HG02623 (cell line): ENCODE measurements at regions not wholly inside any gene's neighbourhood (a gene's known extent, or its start where the extent isn't known, plus 50 kb on each side); places are given as distances from the start of the nearest gene placed in this dataset.
"Not testable (repeated sequence)": the region's sequence is repeated elsewhere in the genome, so short reads cannot be mapped to it uniquely, and the experiment has no call there.

ENCODE experiments used
- ATAC-seq: cut with Tn5 transposase; IDR thresholded peaks from one replicate; pipeline ENCODE4 v1.9.1; 2021; ENCODE audit warnings: moderate library complexity; ENCODE audit not compliant: unreplicated experiment

- ATAC-seq: no peak
Measured at GRCh38 chr6:137654365-137654981, 160.3 kb upstream of the OLIG3 start.

GRCh38 chr6:137655291-137655690, 161.1 kb upstream of the OLIG3 start:
- ATAC-seq: no peak

DNA sequence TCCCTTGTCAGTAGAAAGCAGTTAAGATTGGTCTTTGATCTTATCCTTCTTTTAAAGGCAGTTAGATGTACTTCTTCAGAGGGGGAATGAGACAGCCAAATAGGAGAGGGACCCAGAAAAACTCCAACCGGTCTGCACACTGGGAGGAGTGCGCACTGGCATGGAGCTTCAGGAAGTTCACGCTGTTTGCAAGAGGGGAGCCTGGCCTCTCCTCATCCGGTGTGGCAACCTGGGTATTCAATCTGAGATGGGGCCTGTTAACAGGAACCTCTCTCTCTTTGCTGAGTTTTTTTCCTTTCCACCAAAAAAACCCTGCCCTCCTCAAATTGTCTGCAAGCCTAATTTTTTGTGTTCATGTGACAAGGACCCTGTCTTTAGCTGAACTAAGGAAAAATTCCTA, 162.5 kb upstream of the OLIG3 start:
- no peak for ATAC-seq

GRCh38 chr6:137657351-137657911, 163.2 kb upstream of the OLIG3 start:
- ATAC-seq: no peak

GRCh38 chr6:137658287-137658686, 164.1 kb upstream of the OLIG3 start:
- ATAC-seq: no peak

- ATAC-seq: no peak
Measured at GRCh38 chr6:137659871-137660270, 165.7 kb upstream of the OLIG3 start.

- ATAC-seq: no peak
Measured at GRCh38 chr6:137660296-137660731, 166.1 kb upstream of the OLIG3 start.

DNA sequence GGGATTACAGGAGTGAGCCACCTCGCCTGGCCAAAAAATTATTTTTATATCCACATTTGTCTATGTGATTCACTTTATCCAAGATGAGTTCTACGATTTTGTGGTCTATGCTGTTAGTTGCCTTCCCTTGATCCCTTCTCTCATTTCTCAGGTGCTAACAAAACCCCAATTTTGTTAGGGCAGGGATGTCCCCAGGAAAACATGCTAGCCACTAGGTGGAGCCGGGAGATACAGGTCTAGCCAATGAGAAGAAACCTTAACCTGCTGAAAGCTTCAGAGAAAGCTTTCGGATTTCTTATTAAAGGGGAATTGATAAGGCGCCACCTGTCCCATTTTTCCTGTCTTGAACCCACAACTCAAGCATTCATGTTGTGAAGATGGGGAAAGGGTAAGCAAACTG, 167.4 kb upstream of the OLIG3 start:
- no peak for ATAC-seq

DNA sequence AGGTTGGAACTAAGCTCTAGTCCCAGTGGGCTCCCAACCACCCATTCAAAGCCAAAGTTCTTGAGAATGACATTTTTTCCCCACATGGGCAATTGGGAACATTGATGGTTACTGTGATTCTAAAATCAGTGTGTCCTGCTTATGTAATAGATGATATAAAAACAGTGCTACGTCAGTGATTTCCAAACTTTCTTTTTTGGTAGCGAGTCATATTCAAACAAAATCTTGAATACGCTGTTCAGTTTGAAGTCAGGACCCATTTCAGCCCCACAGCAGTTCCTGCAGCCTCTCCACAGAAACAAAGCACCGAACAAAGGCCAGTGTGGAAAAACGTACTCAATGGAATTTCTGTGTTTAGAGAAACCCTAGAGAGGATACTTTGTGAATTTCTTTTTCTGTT, 170.0 kb upstream of the OLIG3 start:
- no peak for ATAC-seq

GRCh38 chr6:137665342-137665934, 171.2 kb upstream of the OLIG3 start:
- ATAC-seq: no peak

DNA sequence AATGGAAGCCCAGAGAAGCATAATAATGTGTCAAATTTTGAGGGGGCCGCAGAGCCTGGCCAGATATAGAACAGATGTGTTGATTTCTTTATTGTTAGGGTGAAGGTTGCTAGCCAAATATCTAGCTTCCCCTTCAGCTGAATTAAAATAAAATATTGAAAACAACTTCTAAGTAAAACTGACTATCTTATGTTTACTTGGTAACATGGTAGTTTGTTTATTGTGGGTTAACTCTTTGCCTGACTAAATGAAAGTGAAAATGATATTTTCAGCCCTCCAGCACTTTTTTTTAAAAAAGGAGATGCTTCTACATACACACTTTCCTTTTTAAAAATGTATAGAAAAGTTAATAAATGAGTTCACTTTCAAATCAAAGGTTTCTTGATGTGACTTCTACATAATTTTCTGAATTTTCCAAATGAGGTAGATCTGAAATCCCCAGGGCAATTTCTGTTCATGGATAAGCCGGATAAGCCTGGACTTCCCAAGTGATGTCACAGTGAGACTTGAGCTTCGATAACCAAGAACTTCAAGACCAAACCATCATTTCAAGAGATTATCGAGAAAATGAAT, 172.1 kb upstream of the OLIG3 start:
- no peak for ATAC-seq

DNA sequence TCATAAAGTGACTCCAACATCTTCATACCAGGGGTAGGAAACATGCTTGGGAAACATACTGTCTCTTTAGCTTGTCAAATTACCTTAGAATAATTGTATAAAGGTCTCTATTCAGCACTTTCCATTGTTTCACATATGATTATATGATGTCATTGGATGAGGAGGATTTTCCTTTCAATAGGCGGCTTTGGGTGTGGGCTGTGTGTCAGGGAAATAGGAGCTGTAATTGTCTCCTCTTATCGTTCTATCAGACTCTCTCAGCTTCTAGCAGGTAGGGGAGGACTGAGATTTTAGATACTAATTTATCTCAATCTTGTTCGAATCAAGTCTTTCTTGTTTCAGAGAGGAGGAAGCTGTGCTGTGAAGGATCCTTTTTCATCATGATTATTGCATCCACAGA, 179.4 kb upstream of the OLIG3 start:
- ATAC-seq: no peak

- ATAC-seq: no peak
Measured at GRCh38 chr6:137676888-137677287, 182.7 kb upstream of the OLIG3 start.

DNA sequence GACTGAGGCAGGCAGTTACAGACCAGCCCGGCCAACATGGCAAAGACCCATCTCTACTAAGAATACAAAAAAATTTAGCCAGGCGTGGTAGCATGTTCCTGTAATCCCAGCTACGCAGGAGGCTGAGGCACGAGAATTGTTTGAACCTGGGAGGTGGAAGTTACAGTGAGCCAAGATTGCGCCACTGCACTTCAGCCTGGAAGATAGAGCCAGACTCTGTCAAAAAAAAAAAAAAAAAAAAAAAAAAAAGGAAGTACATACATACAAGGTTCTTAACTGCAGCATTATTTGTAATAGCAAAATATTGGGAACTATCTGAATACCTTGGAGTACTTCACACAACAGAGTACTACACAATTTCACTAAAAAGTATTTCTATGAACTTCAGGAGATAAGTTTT, 183.5 kb upstream of the OLIG3 start:
- ATAC-seq: no peak

- no peak for ATAC-seq
Measured at GRCh38 chr6:137678451-137678850, 184.3 kb upstream of the OLIG3 start.

DNA sequence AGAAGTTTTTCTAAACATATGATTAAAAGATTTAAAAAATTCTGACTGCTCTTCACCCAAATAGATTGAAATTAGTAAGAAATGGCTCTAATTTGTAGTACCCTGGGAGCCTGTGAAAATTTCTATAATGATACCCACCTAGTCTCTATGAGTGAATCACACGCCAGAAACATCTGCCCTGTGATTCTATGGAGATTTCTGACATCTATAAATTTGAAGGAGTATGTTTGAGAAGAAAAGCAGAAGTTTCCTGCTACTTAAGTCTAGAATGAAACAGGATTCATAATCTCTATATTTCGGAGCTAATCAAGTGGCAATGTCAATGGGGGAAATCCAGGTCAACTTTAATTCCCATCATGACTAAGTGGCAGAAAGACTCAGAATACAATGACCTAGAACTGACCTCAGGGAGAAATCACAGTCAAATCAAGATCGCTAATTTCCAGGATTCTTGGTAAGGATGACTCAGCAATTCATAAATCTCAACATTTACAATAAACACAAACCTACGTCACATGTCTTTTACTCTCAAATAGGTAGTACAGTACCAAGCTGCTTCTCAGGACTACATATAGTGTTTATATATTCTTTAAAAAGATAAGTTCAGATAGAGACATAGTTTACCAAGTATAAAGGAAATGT, 186.2 kb upstream of the TNFAIP3 start:
- no peak for ATAC-seq

DNA sequence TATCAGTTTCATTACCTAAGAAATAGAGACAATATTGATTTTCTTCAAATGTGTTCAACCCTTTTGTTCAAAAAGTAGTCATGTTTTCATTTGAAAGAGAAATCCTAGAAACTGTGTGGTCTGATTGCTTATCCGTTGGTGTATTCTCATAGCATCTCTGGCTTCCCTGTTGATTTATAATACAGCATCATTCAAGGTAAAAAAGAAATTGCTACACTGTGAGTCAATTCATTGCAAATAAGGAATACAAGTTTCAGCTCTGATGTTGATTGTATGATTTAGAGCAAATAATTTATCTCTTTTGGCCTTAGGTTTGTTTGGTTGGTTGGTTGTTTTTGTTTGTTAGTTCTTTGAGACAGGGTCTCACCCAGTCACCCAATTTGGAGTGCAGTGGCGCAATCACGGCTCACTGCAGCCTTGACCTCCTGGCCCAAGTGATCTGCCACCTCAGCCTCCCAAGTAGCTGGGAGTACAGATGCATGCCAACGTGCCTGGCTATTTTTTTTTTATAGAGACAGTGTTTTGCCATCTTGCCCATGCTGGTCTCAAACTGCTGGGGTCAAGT, 185.5 kb upstream of the TNFAIP3 start:
- ATAC-seq: no peak

DNA sequence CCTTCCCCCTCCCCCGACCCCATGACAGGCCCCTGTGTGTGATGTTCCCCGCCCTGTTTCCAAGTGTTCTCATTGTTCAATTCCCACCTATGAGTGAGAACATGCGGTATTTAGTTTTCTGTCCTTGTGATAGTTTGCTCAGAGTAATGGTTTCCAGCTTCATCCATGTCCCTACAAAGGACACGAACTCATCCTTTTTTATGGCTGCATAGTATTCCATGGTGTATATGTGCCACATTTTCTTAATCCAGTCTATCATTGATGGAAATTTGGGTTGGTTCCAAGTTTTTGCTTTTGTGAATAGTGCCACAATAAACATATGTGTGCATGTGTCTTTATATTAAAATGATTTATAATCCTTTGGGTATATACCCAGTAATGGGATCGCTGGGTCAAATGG, 184.4 kb upstream of the TNFAIP3 start:
- not testable (repeated sequence) for ATAC-seq

DNA sequence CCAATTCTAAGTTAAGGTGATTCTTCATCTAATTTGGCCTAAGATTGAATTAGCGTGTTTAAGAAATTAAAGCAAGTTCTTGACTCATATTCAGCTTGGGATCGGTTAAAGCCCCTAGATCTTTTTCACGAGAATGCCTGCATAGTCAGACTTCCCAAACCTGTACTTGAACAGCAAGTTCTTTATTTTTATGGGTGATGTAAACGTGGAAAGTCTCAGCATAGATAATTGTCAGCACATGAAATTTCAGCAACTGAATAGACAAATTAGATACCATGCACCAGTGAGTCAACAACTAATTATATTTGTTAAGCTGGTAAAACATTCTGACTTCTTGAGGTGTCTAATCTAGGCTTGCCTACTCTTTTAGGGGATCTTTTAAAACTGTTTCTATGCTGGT, 183.1 kb upstream of the TNFAIP3 start:
- ATAC-seq: no peak

DNA sequence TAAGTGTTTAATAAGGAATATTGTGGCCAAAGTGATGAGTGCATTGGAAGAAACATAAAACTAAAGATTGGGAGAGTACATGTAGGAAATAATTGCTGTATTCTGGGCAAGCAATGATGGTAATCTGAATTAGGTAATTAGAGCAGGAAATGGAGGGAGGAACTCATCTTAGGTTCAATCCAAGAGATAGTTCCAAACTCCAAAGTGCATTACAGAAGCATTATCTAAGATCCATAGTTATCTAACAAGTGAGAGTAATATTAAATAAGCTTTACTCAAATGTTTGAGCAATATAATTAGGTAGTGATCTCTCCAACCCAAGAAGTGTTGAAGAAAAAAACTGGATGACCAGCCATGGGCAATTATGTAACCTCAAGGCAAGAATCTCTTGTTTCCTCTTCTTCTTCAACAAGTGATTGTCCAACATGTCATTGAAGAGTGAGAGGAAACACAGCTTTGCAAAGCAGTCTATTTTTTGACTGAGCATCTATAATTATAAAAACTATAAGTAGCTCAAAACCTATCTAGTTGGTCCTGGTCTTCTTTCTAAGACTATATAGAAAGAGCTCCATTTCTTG, 181.2 kb upstream of the TNFAIP3 start:
- no peak for ATAC-seq

DNA sequence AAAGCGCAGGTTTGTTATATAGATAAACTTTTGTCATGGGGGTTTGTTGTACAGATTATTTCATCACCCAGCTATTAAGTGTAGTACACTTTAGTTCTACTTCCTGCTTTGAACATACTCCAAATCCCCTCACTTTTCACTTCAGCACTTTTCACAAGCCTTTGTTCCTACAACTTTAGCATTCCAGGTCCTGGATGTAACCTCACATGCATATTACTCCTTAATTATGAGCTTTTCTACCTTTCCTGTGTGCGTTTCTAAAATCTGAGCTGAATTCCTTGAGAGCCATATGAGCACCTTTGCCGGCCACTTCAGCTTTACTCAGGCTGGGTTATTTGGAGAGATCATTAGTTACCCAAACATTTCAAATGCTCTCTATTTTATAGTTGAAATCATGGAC, 179.2 kb upstream of the TNFAIP3 start:
- no peak for ATAC-seq
